Trophoblast cell (in vitro differentiated cells and primary cell): ENCODE measurements at regions not wholly inside any gene's neighbourhood (a gene's known extent, or its start where the extent isn't known, plus 50 kb on each side); places are given as distances from the start of the nearest gene placed in this dataset.

ENCODE experiments used
- DNase-seq, 2 donors: peaks; one replicate each; pipeline ENCODE4 v3.0.0-alpha.2; 2016
- H2AFZ ChIP-seq: 2 replicates; pipeline ENCODE4 v1.6.1; 2013; ENCODE audit warnings: low read length, moderate library complexity, mild to moderate bottlenecking; ENCODE audit not compliant: insufficient read depth, poor library complexity
- H2AK5ac ChIP-seq: 2 replicates; pipeline ENCODE4 v1.6.1; 2013; ENCODE audit warnings: mild to moderate bottlenecking, low read length
- H2BK120ac ChIP-seq: 2 replicates; pipeline ENCODE4 v1.6.1; 2013; ENCODE audit warnings: low read length, mild to moderate bottlenecking, moderate library complexity; ENCODE audit not compliant: insufficient read depth, poor library complexity
- H2BK12ac ChIP-seq: 2 replicates; pipeline ENCODE4 v1.6.1; 2013; ENCODE audit warnings: mild to moderate bottlenecking, low read length, moderate library complexity
- H2BK5ac ChIP-seq: 2 replicates; pipeline ENCODE4 v1.6.1; 2013; ENCODE audit warnings: low read length, low read depth, moderate library complexity, mild to moderate bottlenecking; ENCODE audit not compliant: poor library complexity
- H3K14ac ChIP-seq: 2 replicates; pipeline ENCODE4 v1.6.1; 2013; ENCODE audit warnings: mild to moderate bottlenecking, low read length
- H3K18ac ChIP-seq: 2 replicates; pipeline ENCODE4 v1.6.1; 2013; ENCODE audit warnings: mild to moderate bottlenecking, low read length
- H3K23ac ChIP-seq: 2 replicates; pipeline ENCODE4 v1.6.1; 2013; ENCODE audit warnings: low read length
- H3K27ac ChIP-seq: 2 replicates; pipeline ENCODE4 v1.5.1; 2013; ENCODE audit warnings: low read depth, mild to moderate bottlenecking, inconsistent platforms, low read length, moderate library complexity
- H3K27me3 ChIP-seq: 2 replicates; pipeline ENCODE4 v1.6.1; 2013; ENCODE audit warnings: inconsistent platforms, mild to moderate bottlenecking, low read length, moderate library complexity; ENCODE audit not compliant: insufficient read depth
- H3K36me3 ChIP-seq, 2 experiments: 1 replicate in 1 of 2; 2 replicates in 1 of 2; pipeline ENCODE4 v1.6.1; 2013; ENCODE audit warnings: low read length in 2 of 2, mild to moderate bottlenecking in 2 of 2, moderate library complexity in 1 of 2; ENCODE audit not compliant: insufficient read depth in 2 of 2, control insufficient read depth in 1 of 2
- H3K4ac ChIP-seq: 2 replicates; pipeline ENCODE4 v1.6.1; 2013; ENCODE audit warnings: low read depth, mild to moderate bottlenecking, low read length, moderate library complexity
- H3K4me1 ChIP-seq, 2 experiments: 1 replicate in 1 of 2; 2 replicates in 1 of 2; pipeline ENCODE4 v1.6.1; 2013; ENCODE audit warnings: low read length in 2 of 2, mild to moderate bottlenecking in 2 of 2, moderate library complexity in 1 of 2; ENCODE audit not compliant: insufficient read depth in 2 of 2, control insufficient read depth in 1 of 2
- H3K4me2 ChIP-seq: 2 replicates; pipeline ENCODE4 v1.6.1; 2013; ENCODE audit warnings: inconsistent platforms, mild to moderate bottlenecking, low read length, moderate library complexity
- H3K4me3 ChIP-seq: 2 replicates; pipeline ENCODE4 v1.5.1; 2013; ENCODE audit warnings: mild to moderate bottlenecking, low read depth, low read length, inconsistent platforms
- H3K79me1 ChIP-seq: one replicate; pipeline ENCODE4 v1.6.1; 2013; ENCODE audit warnings: low read length
- H3K79me2 ChIP-seq: 2 replicates; pipeline ENCODE4 v1.6.1; 2013; ENCODE audit warnings: low read length, mild to moderate bottlenecking; ENCODE audit not compliant: control insufficient read depth, insufficient read depth, poor library complexity
- H3K9ac ChIP-seq: 2 replicates; pipeline ENCODE4 v1.6.1; 2013; ENCODE audit warnings: mild to moderate bottlenecking, low read length
- H3K9me3 ChIP-seq: 2 replicates; pipeline ENCODE4 v1.6.1; 2013; ENCODE audit warnings: low read depth, mild to moderate bottlenecking, control low read depth, inconsistent platforms, low read length; ENCODE audit not compliant: insufficient read depth
- H4K12ac ChIP-seq: 2 replicates; pipeline ENCODE4 v1.6.1; 2013; ENCODE audit warnings: low read depth, mild to moderate bottlenecking, low read length, moderate library complexity
- H4K8ac ChIP-seq: 2 replicates; pipeline ENCODE4 v1.6.1; 2013; ENCODE audit warnings: low read depth, mild to moderate bottlenecking, low read length, moderate library complexity
- H4K91ac ChIP-seq: one replicate; pipeline ENCODE4 v1.6.1; 2013; ENCODE audit warnings: low read depth, mild to moderate bottlenecking, low read length, moderate library complexity
- WGBS: extraction: QIAGEN DNeasy Blood & Tissue Kit; methylation state at CpG from one replicate; pipeline ENCODE4 v1.1.7; 2013; ENCODE audit warnings: missing lambda C conversion rate; ENCODE audit not compliant: insufficient read length, insufficient coverage; ENCODE audit errors: extremely low coverage; 5-methylcytosine and 5-hydroxymethylcytosine counted together

- Histone ChIP-seq H3K79me1 (no peaks in the 10 kb centered on the region), H2AFZ (no peak overlapping the region), H3K27ac (no peak overlapping the region), H2AK5ac (no peak overlapping the region), H4K91ac (no peak overlapping the region), H4K8ac (no peak overlapping the region), H3K4me1 (no peaks in the 10 kb centered on the region), H3K18ac (no peak overlapping the region), H3K9me3 (peaks cover 2% of the 10 kb centered on the region), H4K12ac (no peak overlapping the region), H3K79me2 (no peaks in the 10 kb centered on the region), H3K27me3 (no peaks in the 10 kb centered on the region), H2BK12ac (no peak overlapping the region), H2BK5ac (no peak overlapping the region), H3K14ac (no peak overlapping the region), H3K4me3 (no peak overlapping the region), H2BK120ac (no peak overlapping the region), H3K23ac (no peak overlapping the region), H3K4ac (no peak overlapping the region), H3K9ac (no peak overlapping the region), H3K4me2 (no peak overlapping the region), H3K36me3 (no peaks in the 10 kb centered on the region)
- no peak for DNase-seq
- no CpG with 5 or more reads among the region's 1 CpG for WGBS
Measured at GRCh38 chr4:156553659-156554058, 417.9 kb downstream of the PDGFC start.

GRCh38 chr4:156547891-156548290, 423.7 kb downstream of the PDGFC start:
- Histone ChIP-seq H2BK5ac (no peak overlapping the region), H3K4me3 (no peak overlapping the region), H3K79me2 (no peaks in the 10 kb centered on the region), H4K91ac (no peak overlapping the region), H3K18ac (no peak overlapping the region), H3K4me2 (no peak overlapping the region), H3K9ac (no peak overlapping the region), H4K8ac (no peak overlapping the region), H3K27ac (no peak overlapping the region), H3K14ac (no peak overlapping the region), H2BK12ac (no peak overlapping the region), H4K12ac (no peak overlapping the region), H3K79me1 (no peaks in the 10 kb centered on the region), H3K4me1 (no peaks in the 10 kb centered on the region), H2AK5ac (no peak overlapping the region), H2BK120ac (no peak overlapping the region), H3K23ac (no peak overlapping the region), H2AFZ (no peak overlapping the region), H3K9me3 (no peaks in the 10 kb centered on the region), H3K27me3 (no peaks in the 10 kb centered on the region), H3K36me3 (no peaks in the 10 kb centered on the region), H3K4ac (no peak overlapping the region)
- no peak for DNase-seq
- WGBS = no CpG with 5 or more reads among the region's 2 CpGs

- H3K27ac ChIP-seq = peak overlapping the region; percentile 64
- no peak overlapping the region for H3K18ac ChIP-seq
- H2BK12ac ChIP-seq = no peak overlapping the region
- no peak overlapping the region for H2BK120ac ChIP-seq
- H2AK5ac ChIP-seq = no peak overlapping the region
- H3K79me2 ChIP-seq = no peaks in the 10 kb centered on the region
- no peaks in the 10 kb centered on the region for H3K27me3 ChIP-seq
- no peak overlapping the region for H3K9ac ChIP-seq
- H3K23ac ChIP-seq = no peak overlapping the region
- DNase-seq = no peak
- H4K12ac ChIP-seq = no peak overlapping the region
- no peak overlapping the region for H3K4ac ChIP-seq
- no peak overlapping the region for H3K4me2 ChIP-seq
- no peaks in the 10 kb centered on the region for H3K4me1 ChIP-seq
- no peak overlapping the region for H3K4me3 ChIP-seq
- no CpG with 5 or more reads among the region's 2 CpGs for WGBS
- no peak overlapping the region for H2AFZ ChIP-seq
- no peaks in the 10 kb centered on the region for H3K36me3 ChIP-seq
- no peak overlapping the region for H4K91ac ChIP-seq
- no peak overlapping the region for H3K14ac ChIP-seq
- no peak overlapping the region for H4K8ac ChIP-seq
- H2BK5ac ChIP-seq = no peak overlapping the region
- H3K79me1 ChIP-seq = no peaks in the 10 kb centered on the region
- no peaks in the 10 kb centered on the region for H3K9me3 ChIP-seq
Measured at GRCh38 chr4:156547439-156547838, 424.2 kb downstream of the PDGFC start.

- Histone ChIP-seq H3K4me1 (no peaks in the 10 kb centered on the region), H3K4me2 (no peak overlapping the region), H3K9ac (no peak overlapping the region), H3K36me3 (no peaks in the 10 kb centered on the region), H2BK5ac (no peak overlapping the region), H2AFZ (no peak overlapping the region), H3K4me3 (no peak overlapping the region), H3K79me1 (no peaks in the 10 kb centered on the region), H4K8ac (no peak overlapping the region), H2BK120ac (peak overlapping the region; percentile 55), H3K4ac (no peak overlapping the region), H3K23ac (no peak overlapping the region), H3K27ac (no peak overlapping the region), H4K91ac (no peak overlapping the region), H4K12ac (no peak overlapping the region), H2BK12ac (peak overlapping the region; percentile 60), H2AK5ac (no peak overlapping the region), H3K9me3 (no peaks in the 10 kb centered on the region), H3K27me3 (no peaks in the 10 kb centered on the region), H3K79me2 (no peaks in the 10 kb centered on the region), H3K14ac (no peak overlapping the region), H3K18ac (no peak overlapping the region)
- no CpG with 5 or more reads among the region's 2 CpGs for WGBS
- no peak for DNase-seq
Measured at GRCh38 chr4:156545003-156545785, 426.4 kb downstream of the PDGFC start.
